ENCODE measurements at regions not wholly inside any gene's neighbourhood (a gene's known extent, or its start where the extent isn't known, plus 50 kb on each side); places are given as distances from the start of the nearest gene placed in this dataset.

- Histone ChIP-seq H3K27ac (ENCODE audit: insufficient read depth, low read length, poor library complexity, severe bottlenecking) (no peak overlapping the region), H3K27me3 (replicated peaks; ENCODE audit: control insufficient read depth, insufficient read depth, low read length, poor library complexity, severe bottlenecking) (no peaks in the 10 kb centered on the region), H3K36me3 (ENCODE audit: control insufficient read depth, insufficient read depth, low read length) (no peaks in the 10 kb centered on the region), H3K4me1 (ENCODE audit: control insufficient read depth, insufficient read depth, low read length, poor library complexity, severe bottlenecking) (no peaks in the 10 kb centered on the region), H3K9me3 (ENCODE audit: control insufficient read depth, low read length) (no peaks in the 10 kb centered on the region), H3K4me3 (ENCODE audit: insufficient read depth, low read depth, low read length, poor library complexity, severe bottlenecking) (no peak overlapping the region)
- DNase-seq = no peak
These were observed 67.8 kb upstream of the CDH5 start for GRCh38 chr16:66298571-66299120.

- no peak for DNase-seq
- no peak overlapping the region for H3K4me3 ChIP-seq (ENCODE audit: insufficient read depth, low read depth, low read length, poor library complexity, severe bottlenecking)
- no peaks in the 10 kb centered on the region for H3K9me3 ChIP-seq (ENCODE audit: control insufficient read depth, low read length)
- no peaks in the 10 kb centered on the region for H3K27me3 ChIP-seq (replicated peaks; ENCODE audit: control insufficient read depth, insufficient read depth, low read length, poor library complexity, severe bottlenecking)
- no peaks in the 10 kb centered on the region for H3K4me1 ChIP-seq (ENCODE audit: control insufficient read depth, insufficient read depth, low read length, poor library complexity, severe bottlenecking)
- no peaks in the 10 kb centered on the region for H3K36me3 ChIP-seq (ENCODE audit: control insufficient read depth, insufficient read depth, low read length)
- no peak overlapping the region for H3K27ac ChIP-seq (ENCODE audit: insufficient read depth, low read length, poor library complexity, severe bottlenecking)
These were observed 68.5 kb upstream of the CDH5 start for GRCh38 chr16:66298006-66298405.

GRCh38 chr16:66296591-66296990, 69.9 kb upstream of the CDH5 start:
- no peak for DNase-seq
- H3K4me1 ChIP-seq (ENCODE audit: control insufficient read depth, insufficient read depth, low read length, poor library complexity, severe bottlenecking) = no peaks in the 10 kb centered on the region
- H3K27me3 ChIP-seq (replicated peaks; ENCODE audit: control insufficient read depth, insufficient read depth, low read length, poor library complexity, severe bottlenecking) = no peaks in the 10 kb centered on the region
- H3K27ac ChIP-seq (ENCODE audit: insufficient read depth, low read length, poor library complexity, severe bottlenecking) = no peak overlapping the region
- no peak overlapping the region for H3K4me3 ChIP-seq (ENCODE audit: insufficient read depth, low read depth, low read length, poor library complexity, severe bottlenecking)
- no peaks in the 10 kb centered on the region for H3K9me3 ChIP-seq (ENCODE audit: control insufficient read depth, low read length)
- no peaks in the 10 kb centered on the region for H3K36me3 ChIP-seq (ENCODE audit: control insufficient read depth, insufficient read depth, low read length)

GRCh38 chr16:66295761-66296546, 70.5 kb upstream of the CDH5 start:
- no peaks in the 10 kb centered on the region for H3K36me3 ChIP-seq (ENCODE audit: control insufficient read depth, insufficient read depth, low read length)
- H3K27ac ChIP-seq (ENCODE audit: insufficient read depth, low read length, poor library complexity, severe bottlenecking) = no peak overlapping the region
- DNase-seq = no peak
- H3K4me3 ChIP-seq (ENCODE audit: insufficient read depth, low read depth, low read length, poor library complexity, severe bottlenecking) = no peak overlapping the region
- H3K9me3 ChIP-seq (ENCODE audit: control insufficient read depth, low read length) = no peaks in the 10 kb centered on the region
- H3K27me3 ChIP-seq (replicated peaks; ENCODE audit: control insufficient read depth, insufficient read depth, low read length, poor library complexity, severe bottlenecking) = no peaks in the 10 kb centered on the region
- H3K4me1 ChIP-seq (ENCODE audit: control insufficient read depth, insufficient read depth, low read length, poor library complexity, severe bottlenecking) = no peaks in the 10 kb centered on the region

- H3K4me3 ChIP-seq (ENCODE audit: insufficient read depth, low read depth, low read length, poor library complexity, severe bottlenecking) = no peak overlapping the region
- no peaks in the 10 kb centered on the region for H3K36me3 ChIP-seq (ENCODE audit: control insufficient read depth, insufficient read depth, low read length)
- H3K4me1 ChIP-seq (ENCODE audit: control insufficient read depth, insufficient read depth, low read length, poor library complexity, severe bottlenecking) = no peaks in the 10 kb centered on the region
- no peaks in the 10 kb centered on the region for H3K27me3 ChIP-seq (replicated peaks; ENCODE audit: control insufficient read depth, insufficient read depth, low read length, poor library complexity, severe bottlenecking)
- H3K9me3 ChIP-seq (ENCODE audit: control insufficient read depth, low read length) = no peaks in the 10 kb centered on the region
- DNase-seq = no peak
- no peak overlapping the region for H3K27ac ChIP-seq (ENCODE audit: insufficient read depth, low read length, poor library complexity, severe bottlenecking)
These were observed 71.3 kb upstream of the CDH5 start for GRCh38 chr16:66295213-66295612.

GRCh38 chr16:66294507-66294906, 72.0 kb upstream of the CDH5 start:
- Histone ChIP-seq H3K4me1 (ENCODE audit: control insufficient read depth, insufficient read depth, low read length, poor library complexity, severe bottlenecking) (no peaks in the 10 kb centered on the region), H3K4me3 (ENCODE audit: insufficient read depth, low read depth, low read length, poor library complexity, severe bottlenecking) (no peak overlapping the region), H3K27ac (ENCODE audit: insufficient read depth, low read length, poor library complexity, severe bottlenecking) (no peak overlapping the region), H3K9me3 (ENCODE audit: control insufficient read depth, low read length) (no peaks in the 10 kb centered on the region), H3K27me3 (replicated peaks; ENCODE audit: control insufficient read depth, insufficient read depth, low read length, poor library complexity, severe bottlenecking) (no peaks in the 10 kb centered on the region), H3K36me3 (ENCODE audit: control insufficient read depth, insufficient read depth, low read length) (no peaks in the 10 kb centered on the region)
- DNase-seq = no peak

- H3K9me3 ChIP-seq (ENCODE audit: control insufficient read depth, low read length) = no peaks in the 10 kb centered on the region
- no peak for DNase-seq
- H3K4me1 ChIP-seq (ENCODE audit: control insufficient read depth, insufficient read depth, low read length, poor library complexity, severe bottlenecking) = no peaks in the 10 kb centered on the region
- no peaks in the 10 kb centered on the region for H3K27me3 ChIP-seq (replicated peaks; ENCODE audit: control insufficient read depth, insufficient read depth, low read length, poor library complexity, severe bottlenecking)
- H3K36me3 ChIP-seq (ENCODE audit: control insufficient read depth, insufficient read depth, low read length) = no peaks in the 10 kb centered on the region
- H3K27ac ChIP-seq (ENCODE audit: insufficient read depth, low read length, poor library complexity, severe bottlenecking) = no peak overlapping the region
- no peak overlapping the region for H3K4me3 ChIP-seq (ENCODE audit: insufficient read depth, low read depth, low read length, poor library complexity, severe bottlenecking)
These were observed 72.6 kb upstream of the CDH5 start for GRCh38 chr16:66293932-66294331.

- Histone ChIP-seq H3K4me1 (ENCODE audit: control insufficient read depth, insufficient read depth, low read length, poor library complexity, severe bottlenecking) (no peaks in the 10 kb centered on the region), H3K9me3 (ENCODE audit: control insufficient read depth, low read length) (no peaks in the 10 kb centered on the region), H3K27ac (ENCODE audit: insufficient read depth, low read length, poor library complexity, severe bottlenecking) (no peak overlapping the region), H3K27me3 (replicated peaks; ENCODE audit: control insufficient read depth, insufficient read depth, low read length, poor library complexity, severe bottlenecking) (no peaks in the 10 kb centered on the region), H3K4me3 (ENCODE audit: insufficient read depth, low read depth, low read length, poor library complexity, severe bottlenecking) (no peak overlapping the region), H3K36me3 (ENCODE audit: control insufficient read depth, insufficient read depth, low read length) (no peaks in the 10 kb centered on the region)
- no peak for DNase-seq
These were observed 73.2 kb upstream of the CDH5 start for GRCh38 chr16:66293207-66293735.

GRCh38 chr16:66292241-66292935, 74.1 kb upstream of the CDH5 start:
- no peak for DNase-seq
- H3K4me3 ChIP-seq (ENCODE audit: insufficient read depth, low read depth, low read length, poor library complexity, severe bottlenecking) = no peak overlapping the region
- H3K27ac ChIP-seq (ENCODE audit: insufficient read depth, low read length, poor library complexity, severe bottlenecking) = no peak overlapping the region
- no peaks in the 10 kb centered on the region for H3K36me3 ChIP-seq (ENCODE audit: control insufficient read depth, insufficient read depth, low read length)
- H3K9me3 ChIP-seq (ENCODE audit: control insufficient read depth, low read length) = no peaks in the 10 kb centered on the region
- no peaks in the 10 kb centered on the region for H3K27me3 ChIP-seq (replicated peaks; ENCODE audit: control insufficient read depth, insufficient read depth, low read length, poor library complexity, severe bottlenecking)
- H3K4me1 ChIP-seq (ENCODE audit: control insufficient read depth, insufficient read depth, low read length, poor library complexity, severe bottlenecking) = no peaks in the 10 kb centered on the region

GRCh38 chr16:66291833-66292232, 74.7 kb upstream of the CDH5 start:
- no peak overlapping the region for H3K27ac ChIP-seq (ENCODE audit: insufficient read depth, low read length, poor library complexity, severe bottlenecking)
- no peaks in the 10 kb centered on the region for H3K36me3 ChIP-seq (ENCODE audit: control insufficient read depth, insufficient read depth, low read length)
- no peaks in the 10 kb centered on the region for H3K27me3 ChIP-seq (replicated peaks; ENCODE audit: control insufficient read depth, insufficient read depth, low read length, poor library complexity, severe bottlenecking)
- H3K4me3 ChIP-seq (ENCODE audit: insufficient read depth, low read depth, low read length, poor library complexity, severe bottlenecking) = no peak overlapping the region
- no peak for DNase-seq
- H3K4me1 ChIP-seq (ENCODE audit: control insufficient read depth, insufficient read depth, low read length, poor library complexity, severe bottlenecking) = no peaks in the 10 kb centered on the region
- H3K9me3 ChIP-seq (ENCODE audit: control insufficient read depth, low read length) = no peaks in the 10 kb centered on the region
